TTC549 (cell line): ENCODE measurements at regions not wholly inside any gene's neighbourhood (a gene's known extent, or its start where the extent isn't known, plus 50 kb on each side); places are given as distances from the start of the nearest gene placed in this dataset.

Experiments
- FAIRE-seq: peaks from 2 replicates; lab custom pipeline; 2012; peaks lifted over from hg19 to GRCh38; lab: Jason Lieb, UNC

- FAIRE-seq = no peak
Measured at GRCh38 chr7:54960517-54960916, 58.3 kb upstream of the EGFR start.

GRCh38 chr7:54961391-54961790, 57.4 kb upstream of the EGFR start:
- no peak for FAIRE-seq

GRCh38 chr7:54963155-54963554, 55.7 kb upstream of the EGFR start:
- FAIRE-seq = no peak

- no peak for FAIRE-seq
Measured at GRCh38 chr7:54964136-54964535, 54.7 kb upstream of the EGFR start.

GRCh38 chr7:54967377-54967776, 51.4 kb upstream of the EGFR start:
- FAIRE-seq = no peak

- FAIRE-seq = no peak
Measured at GRCh38 chr7:54968018-54968417, 50.8 kb upstream of the EGFR start.
